ENCODE measurements at regions not wholly inside any gene's neighbourhood (a gene's known extent, or its start where the extent isn't known, plus 50 kb on each side); places are given as distances from the start of the nearest gene placed in this dataset.

DNA sequence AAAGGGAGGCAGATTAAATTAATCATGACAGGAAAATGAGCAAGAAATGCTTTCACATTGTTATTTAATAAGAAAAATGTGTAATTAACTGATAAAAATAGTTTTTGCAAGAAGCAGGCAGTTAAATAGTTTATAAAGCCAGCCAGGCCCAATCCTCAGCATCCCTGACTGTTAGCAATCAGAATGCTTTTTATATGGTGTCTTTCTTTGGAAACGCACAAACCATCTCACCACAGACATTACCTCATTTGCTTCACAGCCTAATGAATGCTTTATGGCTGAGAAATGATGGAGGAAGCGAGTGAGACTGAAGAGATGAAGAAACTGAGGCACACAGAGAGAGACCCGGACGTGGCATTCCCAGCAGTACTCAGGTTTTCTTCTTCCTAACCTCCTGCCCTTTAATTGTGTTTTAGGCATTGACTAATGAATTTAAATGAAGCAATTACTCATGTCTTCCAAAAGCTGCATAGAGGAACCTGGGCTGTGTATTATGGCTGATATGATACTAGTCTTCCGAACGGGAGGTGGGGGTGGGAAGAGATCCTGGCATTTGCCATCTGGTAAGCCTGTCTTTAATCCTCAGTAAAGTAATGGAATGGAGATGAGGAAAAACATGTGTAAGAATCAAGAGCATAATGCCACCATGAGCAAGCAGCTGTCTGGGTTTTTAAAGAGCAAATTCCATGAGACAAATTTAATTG lies 116.1 kb upstream of the LMO4 start:
- H3K9me3 ChIP-seq, result no peaks in the 10 kb centered on the region
- no peak overlapping the region for H3K4me3 ChIP-seq (ENCODE audit: low read depth in 1 of 2, low read length in 1 of 2)
- H3K4me1 ChIP-seq (ENCODE audit: control insufficient read depth in 1 of 2, insufficient read depth in 1 of 2, low read depth in 1 of 2, low read length in 1 of 2), result no peaks in the 10 kb centered on the region
- no peaks in the 10 kb centered on the region for H3K36me3 ChIP-seq
- no peak overlapping the region for H3K27ac ChIP-seq
- no peak for TF ChIP-seq CTCF (IDR thresholded peaks at IDR 0.05)
- H3K27me3 ChIP-seq, result no peaks in the 10 kb centered on the region

DNA sequence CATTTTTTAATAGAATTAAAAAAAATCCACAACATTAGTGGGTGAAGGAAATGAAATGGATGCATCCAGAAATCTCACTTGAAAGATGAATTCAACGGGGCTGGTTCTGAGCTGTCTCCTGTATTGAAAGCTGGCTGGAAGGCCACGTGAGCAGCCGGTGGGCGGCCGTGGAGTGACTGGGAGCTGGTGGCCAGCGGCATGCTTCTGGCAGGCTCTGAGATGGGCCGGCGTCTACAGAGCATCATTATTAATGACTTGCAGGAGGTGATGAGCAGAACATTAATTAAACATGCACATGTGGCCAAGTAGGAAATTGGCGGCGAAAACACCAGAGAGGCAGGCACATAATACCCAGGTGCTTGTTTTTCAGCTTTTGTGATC lies 115.6 kb upstream of the LMO4 start:
- H3K9me3 ChIP-seq, result no peaks in the 10 kb centered on the region
- H3K27ac ChIP-seq, result no peak overlapping the region
- H3K4me1 ChIP-seq (ENCODE audit: control insufficient read depth in 1 of 2, insufficient read depth in 1 of 2, low read depth in 1 of 2, low read length in 1 of 2), result no peaks in the 10 kb centered on the region
- H3K36me3 ChIP-seq, result no peaks in the 10 kb centered on the region
- H3K27me3 ChIP-seq, result no peaks in the 10 kb centered on the region
- H3K4me3 ChIP-seq (ENCODE audit: low read depth in 1 of 2, low read length in 1 of 2), result no peak overlapping the region
- no peak for TF ChIP-seq CTCF (IDR thresholded peaks at IDR 0.05)

DNA sequence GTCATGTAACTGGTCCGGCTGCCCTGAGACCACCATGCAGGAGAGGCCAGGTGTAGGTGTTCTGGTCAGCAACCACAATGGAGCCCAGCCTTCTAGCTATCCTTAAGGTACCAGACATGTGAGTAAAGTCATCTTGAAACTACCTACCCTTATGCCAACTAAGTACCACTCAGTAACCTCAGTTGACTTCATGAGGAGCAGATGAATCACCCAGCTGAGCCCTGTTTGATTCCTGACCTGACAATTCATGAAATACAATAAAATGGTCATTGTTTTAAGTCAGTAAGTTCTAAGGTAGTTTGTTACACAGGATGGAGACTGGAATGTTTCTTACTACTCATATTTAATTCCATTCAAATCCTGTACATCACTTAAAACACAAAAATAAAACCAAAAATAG lies 113.1 kb upstream of the LMO4 start:
- Histone ChIP-seq H3K27ac (no peak overlapping the region), H3K9me3 (no peaks in the 10 kb centered on the region), H3K4me3 (ENCODE audit: low read depth in 1 of 2, low read length in 1 of 2) (no peak overlapping the region), H3K4me1 (ENCODE audit: control insufficient read depth in 1 of 2, insufficient read depth in 1 of 2, low read depth in 1 of 2, low read length in 1 of 2) (no peaks in the 10 kb centered on the region), H3K36me3 (no peaks in the 10 kb centered on the region), H3K27me3 (no peaks in the 10 kb centered on the region)
- no peak for TF ChIP-seq CTCF (IDR thresholded peaks at IDR 0.05)

GRCh38 chr1:87218618-87219017 lies 110.1 kb upstream of the LMO4 start:
- H3K4me1 ChIP-seq (ENCODE audit: control insufficient read depth in 1 of 2, insufficient read depth in 1 of 2, low read depth in 1 of 2, low read length in 1 of 2), result no peaks in the 10 kb centered on the region
- no peaks in the 10 kb centered on the region for H3K36me3 ChIP-seq
- no peaks in the 10 kb centered on the region for H3K9me3 ChIP-seq
- no peak overlapping the region for H3K27ac ChIP-seq
- H3K27me3 ChIP-seq, result no peaks in the 10 kb centered on the region
- TF ChIP-seq CTCF (IDR thresholded peaks at IDR 0.05), result no peak
- no peak overlapping the region for H3K4me3 ChIP-seq (ENCODE audit: low read depth in 1 of 2, low read length in 1 of 2)

GRCh38 chr1:87219141-87219540 lies 109.5 kb upstream of the LMO4 start:
- Histone ChIP-seq H3K4me3 (ENCODE audit: low read depth in 1 of 2, low read length in 1 of 2) (no peak overlapping the region), H3K9me3 (no peaks in the 10 kb centered on the region), H3K4me1 (ENCODE audit: control insufficient read depth in 1 of 2, insufficient read depth in 1 of 2, low read depth in 1 of 2, low read length in 1 of 2) (no peaks in the 10 kb centered on the region), H3K27ac (no peak overlapping the region), H3K27me3 (no peaks in the 10 kb centered on the region), H3K36me3 (no peaks in the 10 kb centered on the region)
- TF ChIP-seq CTCF (IDR thresholded peaks at IDR 0.05), result no peak
